ENCODE measurements at regions not wholly inside any gene's neighbourhood (a gene's known extent, or its start where the extent isn't known, plus 50 kb on each side); places are given as distances from the start of the nearest gene placed in this dataset.

DNA sequence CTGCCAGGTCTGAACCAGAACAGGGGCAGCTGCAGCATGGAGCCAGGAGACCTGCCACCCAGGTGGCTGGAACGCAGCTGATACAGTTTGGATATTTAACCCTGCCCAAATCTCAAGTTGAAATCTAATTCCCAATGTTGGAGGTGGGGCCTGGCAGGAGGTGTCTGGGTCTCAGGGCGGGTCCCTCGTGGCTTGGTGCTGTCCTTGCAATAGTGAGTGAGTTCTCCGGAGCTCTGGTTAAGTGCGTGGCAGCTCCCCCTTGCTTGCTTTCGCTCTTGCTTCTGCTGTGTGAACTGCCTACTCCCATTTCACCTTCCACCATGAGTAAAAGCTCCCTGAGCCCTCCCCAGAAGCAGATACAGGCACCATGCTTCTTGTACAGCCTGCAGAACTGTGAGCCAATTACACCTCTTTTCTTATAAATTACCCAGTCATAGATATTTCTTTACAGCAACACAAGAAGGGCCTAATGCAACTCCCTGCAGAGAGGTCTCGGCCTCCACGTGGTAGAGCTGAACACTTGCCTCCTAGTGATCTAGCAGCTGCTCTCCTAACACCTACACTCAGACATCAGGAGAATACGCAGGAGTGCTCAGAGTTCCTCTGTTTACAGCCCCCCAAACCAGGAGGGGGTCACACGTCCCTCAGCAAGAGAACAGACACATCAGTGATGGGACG is 203.7 kb downstream of the CTTN start:
- Histone ChIP-seq H3K79me2 (ENCODE audit: insufficient read depth, low read length) (no peaks in the 10 kb centered on the region), H3K4me1 (ENCODE audit: insufficient read depth, low read length) (no peaks in the 10 kb centered on the region), H4K20me1 (ENCODE audit: insufficient read depth, low read length) (no peaks in the 10 kb centered on the region), H3K27ac (ENCODE audit: low read depth, low read length) (no peak overlapping the region), H3K4me3 (ENCODE audit: insufficient read depth, low read depth, low read length) (no peak overlapping the region), H3K4me2 (ENCODE audit: low read length) (no peak overlapping the region), H3K36me3 (ENCODE audit: insufficient read depth, low read length) (no peaks in the 10 kb centered on the region), H3K27me3 (ENCODE audit: insufficient read depth, low read length) (no peaks in the 10 kb centered on the region), H2AFZ (ENCODE audit: low read depth, low read length) (no peak overlapping the region), H3K9ac (ENCODE audit: low read length) (no peak overlapping the region), H3K9me3 (ENCODE audit: insufficient read depth, low read depth, low read length) (no peaks in the 10 kb centered on the region)
- DNase-seq (ENCODE audit: low read depth) (no peak), FAIRE-seq (no peak)
- TF ChIP-seq CTCF (IDR thresholded peaks at IDR 0.05; ENCODE audit: insufficient read depth, low read depth, low read length) (no peak), EZH2 (IDR thresholded peaks at IDR 0.05; ENCODE audit: insufficient read depth, low read length) (no peak)
- Mint-ChIP-seq H3K27me3 (ENCODE audit: low read depth, unreplicated experiment) (peaks cover 24% of the 10 kb centered on the region), H3K4me3 (ENCODE audit: unreplicated experiment) (no peak overlapping the region), H3K36me3 (ENCODE audit: low read depth, unreplicated experiment) (no peaks in the 10 kb centered on the region), H3K9me3 (ENCODE audit: unreplicated experiment) (no peaks in the 10 kb centered on the region), H3K4me1 (ENCODE audit: low read depth, unreplicated experiment) (no peaks in the 10 kb centered on the region), H3K27ac (ENCODE audit: unreplicated experiment) (no peak overlapping the region)

GRCh38 chr11:70603114-70603755 is 204.9 kb downstream of the CTTN start:
- FAIRE-seq: no peak

More at GRCh38 chr11:70603114-70603755, 204.9 kb downstream of the CTTN start:
- H3K4me2 ChIP-seq (ENCODE audit: low read length): no peak overlapping the region
- no peaks in the 10 kb centered on the region for H3K27me3 ChIP-seq (ENCODE audit: insufficient read depth, low read length)
- no peak overlapping the region for H3K27ac Mint-ChIP-seq (ENCODE audit: unreplicated experiment)
- H3K79me2 ChIP-seq (ENCODE audit: insufficient read depth, low read length): no peaks in the 10 kb centered on the region
- no peaks in the 10 kb centered on the region for H3K4me1 ChIP-seq (ENCODE audit: insufficient read depth, low read length)
- no peaks in the 10 kb centered on the region for H3K9me3 ChIP-seq (ENCODE audit: insufficient read depth, low read depth, low read length)
- no peaks in the 10 kb centered on the region for H3K9me3 Mint-ChIP-seq (ENCODE audit: unreplicated experiment)
- H3K36me3 Mint-ChIP-seq (ENCODE audit: low read depth, unreplicated experiment): no peaks in the 10 kb centered on the region
- no peak for DNase-seq (ENCODE audit: low read depth)
- no peak overlapping the region for H3K9ac ChIP-seq (ENCODE audit: low read length)
- H3K4me3 Mint-ChIP-seq (ENCODE audit: unreplicated experiment): no peak overlapping the region
- H3K4me3 ChIP-seq (ENCODE audit: insufficient read depth, low read depth, low read length): no peak overlapping the region
- no peaks in the 10 kb centered on the region for H4K20me1 ChIP-seq (ENCODE audit: insufficient read depth, low read length)
- no peak overlapping the region for H2AFZ ChIP-seq (ENCODE audit: low read depth, low read length)
- H3K27me3 Mint-ChIP-seq (ENCODE audit: low read depth, unreplicated experiment): peaks cover 25% of the 10 kb centered on the region
- no peaks in the 10 kb centered on the region for H3K4me1 Mint-ChIP-seq (ENCODE audit: low read depth, unreplicated experiment)
- no peak overlapping the region for H3K27ac ChIP-seq (ENCODE audit: low read depth, low read length)
- TF ChIP-seq EZH2 (IDR thresholded peaks at IDR 0.05; ENCODE audit: insufficient read depth, low read length) (no peak), CTCF (IDR thresholded peaks at IDR 0.05; ENCODE audit: insufficient read depth, low read depth, low read length) (no peak)
- no peaks in the 10 kb centered on the region for H3K36me3 ChIP-seq (ENCODE audit: insufficient read depth, low read length)
